GM18909 (cell line): ENCODE measurements at regions not wholly inside any gene's neighbourhood (a gene's known extent, or its start where the extent isn't known, plus 50 kb on each side); places are given as distances from the start of the nearest gene placed in this dataset.

ENCODE experiments used
- ATAC-seq: cut with Tn5 transposase; IDR thresholded peaks from one replicate; pipeline ENCODE4 v1.9.1; 2021; ENCODE audit warnings: mild to moderate bottlenecking; ENCODE audit not compliant: unreplicated experiment, poor library complexity

DNA sequence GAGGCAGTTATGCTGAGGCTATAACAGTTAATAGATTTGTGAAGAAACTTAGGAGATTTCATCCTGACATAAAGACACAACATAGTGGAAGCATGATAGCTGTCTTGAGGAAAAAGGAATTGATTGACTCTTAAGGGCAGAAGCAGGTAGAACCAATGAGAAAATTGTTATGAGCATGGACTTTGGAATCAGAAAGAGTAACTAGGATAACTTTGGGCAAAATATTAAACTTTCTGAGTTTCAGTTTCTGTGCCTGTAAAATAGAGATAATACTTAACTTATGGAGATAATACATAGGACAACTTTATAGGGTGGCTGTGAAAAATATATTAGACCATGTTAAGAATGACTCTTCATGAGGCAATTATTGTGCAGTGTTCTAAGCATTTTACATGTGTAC lies 696.5 kb downstream of the CDH11 start:
- no peak for ATAC-seq

DNA sequence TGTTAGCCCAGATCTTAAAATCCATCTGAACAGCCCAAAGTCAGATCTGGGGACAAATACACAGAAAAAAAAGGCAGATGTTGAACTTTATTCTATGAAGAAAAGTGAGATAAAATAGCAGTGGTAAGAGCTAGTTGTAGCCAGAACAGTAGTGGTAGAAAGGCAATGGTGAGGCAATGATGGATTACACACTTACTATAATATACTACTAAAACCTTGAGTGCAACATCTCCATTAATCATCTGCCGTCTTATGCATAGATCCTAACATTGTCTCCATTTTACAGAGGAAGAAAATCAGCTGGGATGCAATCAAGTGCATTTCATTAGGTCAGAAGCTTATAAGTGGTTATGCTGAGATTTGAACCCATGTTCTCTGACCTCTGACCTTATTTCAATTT lies 699.6 kb downstream of the CDH11 start:
- no peak for ATAC-seq

DNA sequence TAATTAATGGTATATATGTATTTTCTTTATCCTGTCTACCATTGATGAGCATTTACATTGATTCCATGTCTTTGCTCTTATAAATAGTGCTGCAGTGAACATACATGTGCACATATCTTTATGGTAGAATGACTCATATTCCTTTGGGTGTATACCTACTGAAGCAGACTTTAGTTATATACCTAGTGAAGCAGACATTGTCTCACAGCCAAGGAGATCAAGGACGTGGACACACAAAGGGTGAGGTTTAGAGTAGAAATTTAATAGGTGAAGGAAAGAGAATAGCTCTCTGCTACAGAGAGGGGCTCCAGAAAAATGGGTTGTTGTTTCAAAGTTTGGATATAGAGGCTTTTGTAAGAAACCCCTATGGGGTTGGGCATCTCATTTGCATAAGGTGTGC lies 700.3 kb downstream of the CDH11 start:
- no peak for ATAC-seq

DNA sequence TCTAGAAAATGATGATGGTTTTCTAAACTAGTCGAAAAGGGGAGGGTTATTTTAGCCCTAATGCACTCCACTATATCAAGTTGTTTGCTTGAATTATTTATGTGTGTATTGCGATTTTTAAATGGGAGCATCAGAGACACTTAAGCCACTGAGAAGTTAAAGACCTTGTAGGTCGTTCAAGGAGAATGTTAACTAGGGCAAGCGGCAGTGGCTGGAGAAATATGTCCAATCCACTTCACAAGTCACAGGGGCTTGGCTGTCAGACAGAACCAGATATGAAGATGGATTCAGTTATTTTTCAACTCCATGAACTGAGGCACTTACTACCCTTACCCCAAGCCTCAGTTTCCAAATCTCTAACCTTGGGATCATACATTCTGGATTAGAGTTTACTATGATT lies 702.0 kb downstream of the CDH11 start:
- ATAC-seq: no peak

DNA sequence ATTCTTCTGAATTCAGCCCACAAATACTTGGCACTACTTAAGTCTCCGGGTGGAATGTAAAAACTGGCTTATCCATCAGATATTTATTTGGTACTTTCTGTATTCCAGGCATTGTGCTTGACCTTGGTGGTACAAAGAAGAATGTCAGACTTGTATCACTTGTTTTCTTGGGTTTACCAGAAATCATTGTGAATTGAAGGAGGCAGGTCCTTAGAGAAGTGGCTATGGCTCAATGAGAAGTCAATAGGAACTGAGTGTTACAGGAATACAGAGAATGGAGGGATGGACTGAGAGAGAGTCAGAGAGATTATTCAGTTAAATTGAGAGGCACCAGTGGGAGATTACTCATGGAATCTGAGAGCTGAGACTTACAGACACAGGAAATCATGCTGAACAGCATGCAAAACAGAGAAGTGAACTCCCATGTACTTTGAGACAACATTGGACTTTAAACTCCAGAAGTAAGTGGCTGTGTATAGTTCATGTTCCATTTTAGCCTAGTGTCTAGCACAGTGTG lies 704.1 kb downstream of the CDH11 start:
- ATAC-seq: no peak

DNA sequence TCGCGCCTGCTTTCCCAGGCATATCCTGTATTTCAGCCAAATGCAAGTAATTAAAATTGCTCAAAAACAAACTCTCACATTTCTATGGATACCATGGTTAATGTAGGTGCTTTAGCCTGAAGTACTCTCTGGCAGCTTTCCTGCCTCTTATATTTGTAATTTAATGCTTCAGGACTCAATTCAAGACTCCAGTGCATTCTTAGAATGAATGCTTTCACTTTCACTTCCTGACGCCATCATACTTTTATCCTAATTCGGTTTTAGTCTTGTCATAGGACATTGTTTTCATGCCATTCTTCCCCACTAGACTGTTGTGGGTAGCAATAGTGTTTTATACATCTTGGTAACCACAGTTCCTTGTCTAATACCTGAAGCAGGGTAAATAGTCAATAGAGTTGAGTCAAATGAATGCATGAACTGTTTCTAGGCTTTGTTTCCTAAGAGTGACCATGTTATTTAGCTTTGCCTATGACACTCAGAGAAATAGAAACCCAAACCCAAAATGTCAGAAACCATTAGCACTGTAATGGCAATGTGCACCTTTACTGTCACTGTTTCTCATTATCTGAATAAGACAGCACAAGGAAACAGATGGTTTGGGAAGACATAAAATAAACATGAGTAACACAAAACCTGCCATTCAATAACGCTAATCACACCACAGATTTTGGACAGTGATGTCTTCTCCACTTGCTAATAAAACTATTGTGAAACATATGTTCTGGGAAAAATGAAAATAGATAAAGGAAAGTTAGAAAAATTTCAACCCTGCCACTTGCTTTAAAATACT lies 705.5 kb downstream of the CDH11 start:
- no peak for ATAC-seq

DNA sequence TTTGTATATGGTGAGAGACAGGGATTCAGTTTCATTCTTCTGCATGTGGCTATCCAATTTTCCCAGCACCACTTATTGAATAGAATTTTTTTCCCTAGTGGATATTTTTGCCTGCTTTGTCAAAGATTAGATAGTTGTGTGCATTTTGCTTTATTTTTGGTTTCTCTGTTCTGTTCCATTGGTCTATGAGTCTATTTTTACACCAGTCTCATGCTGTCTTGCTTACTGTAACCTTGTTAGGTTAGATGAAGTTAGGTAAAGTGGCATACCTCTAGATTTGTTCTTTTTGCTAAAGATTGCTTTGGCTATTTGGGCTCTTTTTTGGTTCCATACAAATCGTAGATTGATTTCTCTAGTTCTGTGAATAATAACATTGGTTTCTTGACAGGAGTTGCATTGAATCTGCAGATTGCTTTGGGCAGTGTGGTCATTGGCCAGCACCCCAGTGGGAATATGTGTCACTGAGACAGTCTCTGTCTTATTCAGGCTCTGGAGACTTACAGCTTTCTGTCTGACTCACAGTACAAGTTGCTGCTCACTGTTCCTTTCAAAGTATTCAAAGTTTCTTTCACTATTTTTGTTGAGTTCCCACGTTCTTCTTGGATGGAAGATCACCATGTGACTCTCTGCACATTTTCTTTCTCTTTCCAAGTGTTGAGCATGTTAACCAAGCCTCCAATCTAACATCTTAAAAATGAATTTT lies 709.1 kb downstream of the CDH11 start:
- no peak for ATAC-seq

DNA sequence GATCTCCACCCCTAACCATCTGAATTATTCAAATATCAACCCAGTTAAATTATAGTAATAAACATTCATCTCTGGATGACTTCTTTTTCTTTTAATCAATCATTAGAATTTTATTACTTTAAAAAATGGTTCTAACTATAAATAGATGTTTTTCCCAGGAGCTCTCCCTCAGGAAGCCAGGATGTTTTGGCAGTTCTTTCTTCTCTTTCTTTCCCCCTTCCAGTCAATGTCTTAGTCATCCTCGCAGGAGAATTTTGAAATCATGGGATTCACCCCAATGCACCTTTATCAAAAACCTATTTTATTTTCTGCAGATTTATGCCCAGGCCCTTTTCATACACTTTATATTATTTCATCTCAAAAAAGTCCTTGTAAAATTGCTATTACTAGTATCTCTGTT lies 711.6 kb downstream of the CDH11 start:
- ATAC-seq: no peak

DNA sequence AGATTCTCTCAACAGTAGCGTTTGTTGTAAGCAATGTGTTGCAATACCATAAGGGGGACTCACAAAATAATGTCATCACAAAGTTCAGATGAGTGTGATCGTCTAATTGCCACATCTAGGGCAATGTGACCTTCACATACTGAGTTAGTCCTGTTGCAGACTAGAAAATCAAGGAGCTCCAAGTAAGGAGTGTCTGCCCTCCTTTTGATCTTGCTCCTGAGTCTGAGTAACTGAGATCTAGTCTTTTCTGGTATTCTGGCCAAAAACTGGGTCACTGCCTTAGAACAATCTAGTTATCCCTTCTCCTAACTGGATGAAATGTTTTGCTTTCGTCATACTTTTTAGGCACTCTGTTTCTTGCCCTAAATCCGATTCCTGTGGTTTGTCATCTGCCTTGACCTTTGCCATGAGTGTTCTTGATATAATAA lies 712.1 kb downstream of the CDH11 start:
- no peak for ATAC-seq

DNA sequence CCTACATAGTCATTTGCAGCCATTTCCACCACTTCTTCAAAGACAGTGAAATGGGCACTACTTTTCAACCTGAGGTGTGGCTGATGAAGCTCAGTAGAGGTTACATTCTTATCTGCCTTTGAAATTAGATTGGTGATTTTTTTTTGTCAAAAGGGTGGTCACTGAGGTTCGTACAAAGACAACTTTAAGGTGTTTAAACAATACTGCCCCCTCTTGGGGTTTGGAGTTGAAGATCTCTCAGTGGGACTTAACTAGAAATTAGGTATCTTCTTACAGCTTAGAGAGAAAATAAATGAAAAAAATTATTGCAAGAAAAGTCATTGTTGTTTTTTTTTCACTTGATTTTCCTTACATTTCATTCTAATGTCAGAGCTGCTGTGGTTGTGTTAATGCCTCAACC lies 713.2 kb downstream of the CDH11 start:
- no peak for ATAC-seq

DNA sequence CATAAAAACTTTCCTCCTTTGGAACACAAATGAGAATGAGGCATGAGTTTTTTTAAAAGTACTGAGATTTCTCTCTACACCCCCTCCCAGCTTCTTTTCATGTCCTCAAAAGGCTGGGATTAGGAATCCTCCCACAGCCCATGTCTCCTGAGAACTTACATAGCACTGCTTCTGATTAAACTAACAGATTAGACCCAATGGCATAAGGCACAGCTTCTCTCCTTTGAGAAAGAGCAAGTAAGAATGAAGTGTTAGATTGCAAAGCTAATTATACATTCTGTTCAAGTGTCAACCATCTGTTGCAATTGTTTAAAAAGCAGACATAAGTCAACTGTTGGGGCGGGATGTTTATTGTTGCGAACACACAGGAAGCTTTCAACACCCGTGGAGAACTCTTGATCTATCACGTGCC lies 715.1 kb downstream of the CDH11 start:
- no peak for ATAC-seq

DNA sequence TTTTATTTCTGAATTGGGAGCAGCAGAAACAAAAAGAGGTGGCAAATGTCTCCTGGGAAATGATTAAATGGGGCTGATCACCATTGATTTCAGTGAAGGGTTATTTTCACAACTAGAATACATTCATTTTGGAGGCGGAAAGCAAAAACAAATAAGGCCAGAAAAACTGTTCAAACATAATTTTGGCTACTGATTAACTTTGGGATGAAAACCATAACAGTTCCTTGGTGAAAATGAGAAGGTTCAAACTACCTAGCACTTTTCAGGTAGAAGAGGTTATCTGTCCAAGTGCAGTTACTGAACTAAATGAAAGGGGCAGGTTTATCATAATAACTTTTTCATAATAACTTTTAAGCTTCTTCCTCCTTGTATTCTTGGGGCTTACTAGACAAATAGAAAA lies 718.5 kb downstream of the CDH11 start:
- ATAC-seq: no peak

DNA sequence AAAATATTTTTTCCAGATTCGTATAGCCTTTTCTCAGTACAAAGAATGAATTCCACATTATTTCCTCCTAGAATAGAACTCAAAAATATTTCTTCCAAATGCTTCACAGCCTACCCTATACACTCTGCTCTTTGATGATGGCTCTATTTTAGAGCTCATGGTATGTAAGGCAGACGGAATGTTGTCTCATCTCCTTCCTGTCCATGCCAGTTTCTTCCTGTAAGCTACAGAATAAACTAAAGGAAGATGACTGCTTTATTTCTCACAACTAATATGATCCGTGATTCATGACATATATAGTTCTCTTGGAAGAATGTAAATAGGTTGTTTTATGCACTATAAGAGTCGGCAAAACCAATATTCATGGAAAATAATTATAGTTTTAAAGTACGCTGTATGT lies 723.1 kb downstream of the CDH11 start:
- ATAC-seq: no peak

DNA sequence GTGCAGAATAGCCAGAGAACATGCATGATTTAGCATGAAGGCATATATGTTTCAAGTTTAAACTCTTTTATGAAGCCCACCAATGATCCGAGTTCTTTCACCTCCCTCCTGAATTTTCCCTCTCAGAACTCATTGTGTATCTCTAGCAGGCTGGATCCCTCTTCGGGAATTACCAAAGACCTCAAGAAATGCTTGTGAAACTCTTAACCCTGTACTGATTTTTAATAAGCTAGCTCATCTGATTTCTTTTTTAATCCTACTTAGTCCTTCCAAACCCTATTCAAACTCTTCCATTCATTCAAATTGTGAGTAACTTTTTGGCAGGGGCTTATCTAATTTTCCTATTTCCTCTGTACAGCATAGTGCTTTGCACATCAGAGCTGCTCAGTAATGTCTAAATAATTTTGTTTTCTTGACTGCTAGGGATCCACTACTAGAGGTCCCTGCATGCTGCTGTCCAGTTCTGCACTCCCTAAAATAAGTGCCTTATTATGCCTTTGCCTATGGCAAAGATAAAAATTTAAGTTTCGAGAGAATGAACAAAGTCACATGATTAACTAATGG lies 723.8 kb downstream of the CDH11 start:
- ATAC-seq: no peak

DNA sequence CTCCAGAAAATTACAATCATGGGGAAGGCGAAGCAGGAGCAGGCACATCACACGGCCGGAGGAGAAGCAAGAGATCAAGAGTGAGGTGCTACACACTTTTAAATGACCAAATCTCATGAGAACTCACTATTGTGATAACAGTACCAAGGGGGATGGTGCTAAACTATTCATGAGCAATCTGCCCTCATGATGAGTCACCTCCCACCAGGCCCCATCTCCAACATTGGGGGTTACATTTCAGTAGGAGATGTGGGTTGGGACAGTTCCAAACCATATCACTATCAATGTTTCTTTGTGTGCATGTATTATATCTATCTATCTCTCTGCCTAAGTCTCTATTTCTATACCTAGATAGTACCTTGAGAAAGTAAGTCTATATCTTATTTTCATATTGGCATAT lies 724.8 kb downstream of the CDH11 start:
- no peak for ATAC-seq

DNA sequence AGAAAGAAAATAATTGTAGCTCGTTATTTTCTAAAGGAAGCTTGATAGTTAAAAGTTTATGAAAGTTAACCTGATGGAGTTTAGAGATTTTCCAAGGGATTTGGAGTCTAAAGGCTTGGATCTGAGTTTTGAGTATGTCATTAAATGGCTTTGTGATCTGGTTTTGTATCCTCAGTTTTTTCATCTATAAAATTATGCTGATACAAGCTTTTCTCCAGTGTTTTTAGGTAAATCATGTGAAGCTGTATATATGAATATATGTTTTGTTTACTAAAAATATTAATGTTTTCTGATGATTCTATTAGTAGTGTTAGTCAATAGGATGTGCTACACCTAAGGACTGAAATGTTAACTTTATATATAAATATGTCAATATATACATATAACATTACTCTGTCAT lies 727.8 kb downstream of the CDH11 start:
- no peak for ATAC-seq

DNA sequence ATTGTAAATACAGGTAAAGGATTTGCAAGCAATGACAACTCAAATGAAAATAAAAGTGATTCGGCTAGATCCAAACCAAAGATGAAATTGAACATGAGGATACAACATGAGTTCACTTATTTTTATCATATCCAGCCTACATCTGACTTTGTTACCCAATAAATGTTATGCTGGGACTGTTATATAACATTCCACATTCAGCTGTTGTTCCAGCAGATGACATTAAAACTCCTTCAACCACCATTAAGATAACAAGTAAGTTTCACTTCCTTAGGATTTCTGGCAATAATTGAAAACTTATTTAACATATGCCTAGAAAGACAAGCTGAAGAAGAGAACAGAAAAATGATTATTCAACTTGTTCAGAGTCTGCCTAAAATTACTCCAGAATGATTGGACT lies 729.4 kb downstream of the CDH11 start:
- no peak for ATAC-seq

DNA sequence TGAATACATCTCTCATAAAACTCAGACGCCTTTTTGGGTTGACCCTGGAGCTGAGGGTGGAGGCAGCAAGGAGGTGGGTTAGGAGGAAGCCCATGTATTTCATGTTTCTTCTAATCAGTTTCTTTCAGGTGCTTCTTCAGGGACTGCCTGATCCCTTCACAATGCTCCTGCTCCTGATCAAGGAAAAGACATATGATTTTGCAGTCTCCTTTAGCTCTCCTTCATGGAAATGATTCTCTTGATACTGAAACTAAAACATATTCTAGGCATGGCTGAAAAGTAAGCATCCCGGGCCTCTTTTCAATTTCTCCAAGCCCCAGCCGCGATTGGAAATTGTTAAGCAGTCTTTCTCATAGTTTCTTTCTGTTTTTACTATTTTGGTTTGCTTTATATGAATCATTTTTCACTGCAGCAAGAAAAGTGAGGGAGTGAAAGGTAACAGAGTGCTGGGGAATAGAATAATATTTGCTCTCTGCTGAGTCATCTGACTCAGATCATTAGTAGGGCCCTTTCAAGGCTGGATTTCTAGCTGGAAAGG lies 730.7 kb downstream of the CDH11 start:
- ATAC-seq: no peak

DNA sequence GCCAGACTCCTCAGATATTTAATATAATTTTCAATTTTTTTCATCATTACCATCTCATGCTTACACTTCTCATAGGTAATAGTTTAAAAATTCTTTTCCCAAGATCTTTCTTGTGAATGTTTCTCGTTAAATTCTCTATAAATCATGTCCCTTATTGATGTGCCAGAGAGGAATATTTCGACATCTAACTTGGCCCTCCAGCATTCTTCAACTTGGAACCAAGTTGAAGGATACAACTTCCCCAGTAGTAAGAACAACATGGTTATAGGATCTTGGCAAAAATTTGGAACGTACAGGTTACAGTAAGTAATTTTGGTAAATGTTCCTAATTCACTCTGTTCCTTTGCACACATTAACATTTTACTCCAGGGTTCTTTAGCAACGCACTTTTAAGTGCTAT lies 731.8 kb downstream of the CDH11 start:
- no peak for ATAC-seq

DNA sequence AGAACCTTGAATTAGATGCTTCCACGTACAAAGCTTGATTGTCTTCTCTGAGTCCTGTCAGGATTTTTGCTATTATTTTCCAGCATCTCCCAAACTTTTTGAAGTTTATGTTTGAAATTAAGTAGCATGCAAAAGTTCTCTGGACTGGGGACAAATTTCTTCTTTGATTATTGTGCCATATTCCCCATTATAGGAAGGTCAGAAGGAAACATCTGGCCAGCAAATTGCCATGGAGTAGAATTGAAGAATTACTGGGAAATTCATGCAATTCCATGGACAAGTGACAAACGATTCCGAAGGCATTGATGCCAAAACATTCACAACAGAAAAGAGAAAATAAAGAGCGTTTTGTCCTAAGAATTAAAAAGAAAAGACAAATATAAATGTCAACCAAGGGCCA lies 737.2 kb downstream of the CDH11 start:
- ATAC-seq: no peak

DNA sequence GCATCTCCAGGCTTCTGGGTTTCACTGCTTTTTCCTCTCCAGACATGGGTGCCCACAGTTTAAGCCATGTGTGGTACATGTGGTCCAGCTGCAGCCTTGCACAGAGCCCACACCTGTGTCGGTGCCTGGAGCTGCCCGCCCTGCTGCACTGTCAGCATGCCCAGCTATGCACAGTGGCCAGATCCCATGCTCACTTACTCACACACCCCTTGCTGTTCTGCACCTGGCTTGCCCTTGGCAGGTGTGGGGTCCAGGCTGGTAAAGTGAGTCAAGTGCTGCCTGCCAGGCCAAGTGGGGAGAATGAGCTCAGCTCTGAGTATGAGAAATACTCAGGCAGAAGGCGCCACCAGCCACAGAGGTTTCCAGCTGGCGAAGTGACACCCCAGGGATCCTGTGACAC lies 739.9 kb downstream of the CDH11 start:
- no peak for ATAC-seq
